ENCODE measurements at regions not wholly inside any gene's neighbourhood (a gene's known extent, or its start where the extent isn't known, plus 50 kb on each side); places are given as distances from the start of the nearest gene placed in this dataset.

GRCh38 chr1:182263706-182264105 is 127.9 kb downstream of the GLUL start:
- TF ChIP-seq CTCF (IDR thresholded peaks at IDR 0.05): no peak
- Histone ChIP-seq H3K4me1 (ENCODE audit: low read depth) (peaks cover 6% of the 10 kb centered on the region), H3K9me3 (no peaks in the 10 kb centered on the region), H3K36me3 (ENCODE audit: low read depth) (no peaks in the 10 kb centered on the region), H3K4me3 (no peak overlapping the region)
- intact Hi-C loops (cut with DNase I, micrococcal nuclease): no loop called here
- DNase-seq (no peak), ATAC-seq (no peak)

GRCh38 chr1:182262425-182262824 is 129.2 kb downstream of the GLUL start:
- H3K4me3 ChIP-seq: no peak overlapping the region
- H3K9me3 ChIP-seq: no peaks in the 10 kb centered on the region
- no peak for TF ChIP-seq CTCF (IDR thresholded peaks at IDR 0.05)
- DNase-seq (no peak), ATAC-seq (no peak)
- intact Hi-C loops (cut with DNase I, micrococcal nuclease): no loop called here
- peaks cover 6% of the 10 kb centered on the region for H3K4me1 ChIP-seq (ENCODE audit: low read depth)
- H3K36me3 ChIP-seq (ENCODE audit: low read depth): no peaks in the 10 kb centered on the region

DNA sequence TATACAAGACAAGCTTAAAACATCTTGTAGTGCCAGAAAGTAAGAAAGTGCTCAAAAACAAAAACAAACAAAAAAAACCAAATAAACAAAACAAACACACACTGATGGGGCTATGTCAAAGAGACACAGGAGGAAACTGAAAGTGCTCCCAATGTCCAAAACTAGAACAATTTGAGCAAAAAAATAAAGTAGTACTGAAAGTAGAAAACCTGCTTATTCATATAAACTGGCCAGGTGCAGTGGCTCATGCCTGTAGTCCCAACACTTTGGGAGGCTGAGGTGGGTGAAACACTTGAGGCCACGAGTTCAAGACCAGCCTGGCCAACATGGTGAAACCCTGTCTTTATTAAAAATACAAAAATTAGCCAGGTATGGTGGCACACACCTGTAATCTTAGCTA is 129.9 kb downstream of the GLUL start:
- Histone ChIP-seq H3K4me1 (ENCODE audit: low read depth) (peaks cover 6% of the 10 kb centered on the region), H3K36me3 (ENCODE audit: low read depth) (no peaks in the 10 kb centered on the region), H3K9me3 (no peaks in the 10 kb centered on the region), H3K4me3 (no peak overlapping the region)
- ATAC-seq (no peak), DNase-seq (no peak)
- TF ChIP-seq CTCF (IDR thresholded peaks at IDR 0.05): no peak
- intact Hi-C loops (cut with DNase I, micrococcal nuclease): no loop called here

- intact Hi-C loops (cut with DNase I, micrococcal nuclease): no loop called here
- H3K4me1 ChIP-seq (ENCODE audit: low read depth): peaks cover 6% of the 10 kb centered on the region
- H3K36me3 ChIP-seq (ENCODE audit: low read depth): no peaks in the 10 kb centered on the region
- H3K4me3 ChIP-seq: no peak overlapping the region
- no peaks in the 10 kb centered on the region for H3K9me3 ChIP-seq
- DNase-seq (no peak), ATAC-seq (no peak)
- no peak for TF ChIP-seq CTCF (IDR thresholded peaks at IDR 0.05)
Measured at GRCh38 chr1:182260516-182260915, 131.1 kb downstream of the GLUL start.

DNA sequence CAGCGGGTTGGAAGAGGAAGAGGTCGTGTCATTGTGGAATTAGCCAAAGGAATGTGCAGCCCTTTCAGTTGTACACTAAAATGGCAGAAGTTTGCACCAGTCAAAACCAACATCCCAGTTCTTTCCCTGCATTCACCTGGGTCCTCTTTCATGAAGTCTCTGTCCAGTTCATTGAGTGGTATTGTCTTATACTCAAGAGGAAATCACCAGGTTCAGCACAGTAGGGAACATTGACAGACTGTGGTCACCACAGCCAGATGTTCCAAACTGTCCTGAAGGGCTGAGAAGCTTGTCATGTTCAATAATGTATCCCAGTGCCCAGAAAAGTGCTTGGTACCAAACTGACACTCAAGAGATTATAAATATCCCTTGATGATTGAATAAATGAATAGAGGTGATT is 131.6 kb downstream of the GLUL start:
- Histone ChIP-seq H3K9me3 (no peaks in the 10 kb centered on the region), H3K36me3 (ENCODE audit: low read depth) (no peaks in the 10 kb centered on the region), H3K4me1 (ENCODE audit: low read depth) (peaks cover 6% of the 10 kb centered on the region), H3K4me3 (no peak overlapping the region)
- ATAC-seq: no peak
- DNase-seq: no peak
- intact Hi-C loops (cut with DNase I, micrococcal nuclease): no loop called here
- TF ChIP-seq CTCF (IDR thresholded peaks at IDR 0.05): no peak

DNA sequence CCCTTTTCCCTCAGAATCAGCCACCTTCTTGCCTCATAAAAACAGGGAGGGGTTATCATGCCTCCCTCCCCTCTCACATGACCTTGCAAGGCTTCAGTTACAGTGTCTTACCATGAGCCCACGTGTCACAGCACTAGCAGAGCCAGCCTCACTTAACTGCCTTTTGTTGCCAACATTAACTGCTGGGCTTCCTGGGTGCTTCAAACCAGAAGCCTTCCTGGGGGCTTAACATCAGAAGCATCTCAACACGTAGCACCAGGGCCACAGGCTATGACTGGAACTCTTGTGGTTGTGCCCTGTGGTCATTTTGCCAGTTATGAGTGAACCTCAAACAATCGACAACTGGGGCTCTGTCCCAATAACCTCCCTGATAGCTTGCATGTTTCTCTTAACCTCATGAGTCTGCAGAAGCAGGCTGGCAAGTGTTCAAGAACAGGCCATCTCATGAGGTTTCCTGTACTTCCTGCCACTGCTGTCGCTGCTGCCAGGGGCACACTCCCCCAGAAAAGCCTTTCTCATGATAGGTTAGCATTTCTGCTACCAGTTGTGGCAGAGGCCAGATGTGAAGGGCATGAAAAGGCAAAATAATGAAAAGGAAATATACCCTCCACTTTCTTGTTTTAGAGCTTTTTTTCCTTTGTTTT is 132.2 kb downstream of the GLUL start:
- no peak for TF ChIP-seq CTCF (IDR thresholded peaks at IDR 0.05)
- H3K9me3 ChIP-seq: no peaks in the 10 kb centered on the region
- ATAC-seq (peak; percentile 82), DNase-seq (peak in 2 of 3 donors; percentile 54 to 59)
- H3K4me3 ChIP-seq: no peak overlapping the region
- peaks cover 6% of the 10 kb centered on the region for H3K4me1 ChIP-seq (ENCODE audit: low read depth)
- intact Hi-C loops (cut with DNase I, micrococcal nuclease): no loop called here
- no peaks in the 10 kb centered on the region for H3K36me3 ChIP-seq (ENCODE audit: low read depth)
